HG02981 (cell line): ENCODE measurements at regions not wholly inside any gene's neighbourhood (a gene's known extent, or its start where the extent isn't known, plus 50 kb on each side); places are given as distances from the start of the nearest gene placed in this dataset.

Experiments used
- ATAC-seq: cut with Tn5 transposase; IDR thresholded peaks from one replicate; pipeline ENCODE4 v1.9.1; 2021; ENCODE audit warnings: mild to moderate bottlenecking, moderate library complexity; ENCODE audit not compliant: unreplicated experiment

- no peak for ATAC-seq
Measured at GRCh38 chr2:6054161-6054671, 362.0 kb downstream of the SOX11 start.

GRCh38 chr2:6060992-6061663 is 368.9 kb downstream of the SOX11 start:
- no peak for ATAC-seq

- no peak for ATAC-seq
Measured at GRCh38 chr2:6064757-6065156, 372.6 kb downstream of the SOX11 start.

DNA sequence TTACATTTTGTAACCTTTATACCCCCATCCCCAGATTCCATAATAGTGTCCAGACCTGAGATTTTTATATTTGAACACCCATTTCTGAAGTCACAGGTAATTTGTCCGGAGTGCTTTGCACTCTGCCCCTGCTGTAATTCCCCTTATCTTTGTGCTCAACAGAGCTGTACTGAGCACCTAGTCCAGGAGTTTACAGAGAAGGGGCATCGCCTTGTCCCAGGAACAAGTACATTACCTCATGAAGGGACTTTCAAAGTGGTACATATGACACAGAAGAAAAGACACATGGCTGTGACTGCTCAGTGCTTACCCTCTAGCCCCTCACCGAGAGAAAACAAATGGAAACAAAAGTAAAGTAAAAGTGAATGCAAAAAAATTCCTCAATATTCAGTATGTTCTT is 373.5 kb downstream of the SOX11 start:
- no peak for ATAC-seq

DNA sequence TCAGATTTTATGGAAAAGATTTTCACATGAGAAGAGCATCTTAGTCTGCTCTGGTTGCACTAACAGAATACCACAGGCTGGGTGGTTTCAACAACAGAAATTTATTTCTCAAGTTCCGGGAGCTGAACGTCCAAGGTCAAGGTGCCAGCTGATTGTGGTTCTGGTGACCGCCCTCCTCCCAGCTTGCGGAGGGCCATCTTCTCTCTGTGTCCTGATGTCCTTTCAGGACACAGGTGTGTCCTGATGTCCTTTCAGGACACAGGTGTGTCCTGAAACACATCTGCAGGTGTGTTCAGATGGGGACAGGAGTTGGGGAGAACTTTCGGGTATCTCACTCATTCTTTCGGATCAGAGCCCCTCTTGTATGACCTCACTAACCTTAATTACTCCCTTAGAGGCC is 374.9 kb downstream of the SOX11 start:
- ATAC-seq: no peak

GRCh38 chr2:6067806-6068205 is 375.6 kb downstream of the SOX11 start:
- no peak for ATAC-seq

- no peak for ATAC-seq
Measured at GRCh38 chr2:6068429-6068828, 376.2 kb downstream of the SOX11 start.

DNA sequence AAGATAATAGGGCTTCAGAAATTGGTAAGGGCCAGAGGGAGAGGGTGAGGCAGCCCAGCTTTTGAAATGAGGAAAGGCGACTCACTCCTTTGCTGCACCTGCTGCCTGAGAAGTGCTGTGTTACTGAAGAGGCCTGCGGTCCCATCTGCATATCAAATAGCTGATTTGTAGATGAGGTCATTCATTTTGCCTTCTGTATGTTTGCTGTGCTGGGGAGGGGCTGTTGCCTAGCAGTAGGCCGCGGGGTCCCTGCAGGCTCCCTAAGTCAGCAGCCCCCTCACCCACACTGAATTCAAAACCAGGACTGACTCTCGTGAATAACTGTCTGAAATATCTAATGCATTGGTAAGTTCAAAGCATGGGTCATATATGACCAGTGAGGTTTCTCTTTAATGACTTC is 377.2 kb downstream of the SOX11 start:
- ATAC-seq: no peak

DNA sequence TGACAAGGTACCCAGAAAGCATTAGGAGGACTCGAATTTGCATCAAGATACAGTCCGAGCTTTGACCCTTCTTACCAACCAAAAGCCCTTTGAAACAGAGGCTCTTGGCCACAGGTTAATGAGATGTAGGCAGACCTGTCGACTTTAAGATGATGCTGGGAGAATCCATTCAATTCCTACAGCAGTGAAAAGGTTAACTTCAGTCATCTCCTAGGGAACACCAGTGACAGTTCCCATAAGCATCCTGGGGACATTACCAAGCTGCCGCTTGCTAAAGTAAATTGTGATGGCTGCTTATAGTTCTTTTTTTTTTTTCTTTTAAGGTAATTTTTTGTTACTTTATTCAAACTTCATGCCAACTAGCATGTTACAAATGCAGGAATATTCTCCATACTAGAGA is 379.3 kb downstream of the SOX11 start:
- ATAC-seq: no peak

DNA sequence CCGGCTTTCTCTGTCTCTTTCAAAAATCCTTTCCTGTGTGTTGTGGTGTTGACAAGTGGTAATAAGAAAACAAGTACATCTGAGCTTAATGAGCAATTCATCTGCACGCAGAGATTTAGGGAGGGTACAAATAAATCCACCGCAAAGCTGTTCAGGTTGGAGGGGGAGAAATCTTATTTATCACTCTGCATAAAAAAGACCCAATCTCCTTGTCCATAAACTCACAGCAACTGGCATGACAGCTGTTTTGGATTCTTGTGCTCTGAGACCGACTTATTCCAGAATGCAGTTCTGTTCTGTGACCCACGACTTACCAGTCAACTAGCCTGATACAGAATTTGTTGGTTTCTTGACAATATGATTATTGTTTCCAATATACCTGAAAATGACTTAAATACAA is 380.1 kb downstream of the SOX11 start:
- ATAC-seq: no peak

- ATAC-seq: no peak
Measured at GRCh38 chr2:6072768-6073167, 380.6 kb downstream of the SOX11 start.

- ATAC-seq: no peak
Measured at GRCh38 chr2:6073191-6074088, 381.3 kb downstream of the SOX11 start.

DNA sequence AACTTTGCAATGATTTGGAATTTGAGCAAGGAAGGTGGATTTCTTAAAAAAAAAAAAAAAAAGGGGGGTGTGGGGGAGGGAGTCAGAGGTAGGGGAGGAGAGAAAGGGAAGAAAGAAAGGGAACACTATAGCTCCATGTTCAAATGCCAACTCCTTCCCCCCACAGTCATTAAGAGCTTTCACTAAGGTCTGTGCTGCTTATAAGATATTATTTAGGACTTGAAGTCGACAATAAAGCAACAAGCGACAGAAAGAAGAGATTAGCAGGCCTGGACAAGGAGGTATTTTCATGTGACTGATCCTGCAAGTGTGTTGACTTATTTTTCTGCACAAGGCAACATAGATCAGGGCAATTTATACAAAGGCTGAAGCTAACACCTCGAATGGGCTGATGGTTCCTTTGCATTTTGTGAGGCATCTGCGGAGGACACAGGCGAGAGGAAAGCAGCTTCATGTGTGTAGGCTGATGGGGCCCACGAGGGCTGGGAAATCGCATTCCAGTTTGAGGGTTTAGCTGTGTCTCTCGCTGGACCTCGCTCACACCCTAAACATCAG is 382.0 kb downstream of the SOX11 start:
- no peak for ATAC-seq

DNA sequence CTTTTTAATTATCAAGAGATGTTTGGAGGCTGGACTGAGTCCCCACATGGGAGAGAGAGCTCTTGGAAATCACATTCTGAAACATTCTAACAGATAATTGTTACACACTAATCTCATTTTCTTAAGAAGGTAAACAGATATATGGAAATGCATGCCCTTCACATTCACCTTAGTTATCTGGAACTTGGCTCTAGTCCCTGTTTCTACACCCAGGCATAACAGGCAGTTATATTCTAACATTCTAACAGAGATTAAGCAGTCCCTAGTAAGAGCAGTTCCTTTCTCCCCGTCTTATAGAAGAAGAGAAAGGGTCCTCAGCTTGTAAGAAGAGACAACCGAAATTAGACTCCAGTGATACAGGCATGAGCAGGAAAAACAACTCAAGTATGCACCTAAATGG is 385.4 kb downstream of the SOX11 start:
- ATAC-seq: no peak

GRCh38 chr2:6078414-6078813 is 386.2 kb downstream of the SOX11 start:
- no peak for ATAC-seq

- no peak for ATAC-seq
Measured at GRCh38 chr2:6079405-6079804, 387.2 kb downstream of the SOX11 start.

DNA sequence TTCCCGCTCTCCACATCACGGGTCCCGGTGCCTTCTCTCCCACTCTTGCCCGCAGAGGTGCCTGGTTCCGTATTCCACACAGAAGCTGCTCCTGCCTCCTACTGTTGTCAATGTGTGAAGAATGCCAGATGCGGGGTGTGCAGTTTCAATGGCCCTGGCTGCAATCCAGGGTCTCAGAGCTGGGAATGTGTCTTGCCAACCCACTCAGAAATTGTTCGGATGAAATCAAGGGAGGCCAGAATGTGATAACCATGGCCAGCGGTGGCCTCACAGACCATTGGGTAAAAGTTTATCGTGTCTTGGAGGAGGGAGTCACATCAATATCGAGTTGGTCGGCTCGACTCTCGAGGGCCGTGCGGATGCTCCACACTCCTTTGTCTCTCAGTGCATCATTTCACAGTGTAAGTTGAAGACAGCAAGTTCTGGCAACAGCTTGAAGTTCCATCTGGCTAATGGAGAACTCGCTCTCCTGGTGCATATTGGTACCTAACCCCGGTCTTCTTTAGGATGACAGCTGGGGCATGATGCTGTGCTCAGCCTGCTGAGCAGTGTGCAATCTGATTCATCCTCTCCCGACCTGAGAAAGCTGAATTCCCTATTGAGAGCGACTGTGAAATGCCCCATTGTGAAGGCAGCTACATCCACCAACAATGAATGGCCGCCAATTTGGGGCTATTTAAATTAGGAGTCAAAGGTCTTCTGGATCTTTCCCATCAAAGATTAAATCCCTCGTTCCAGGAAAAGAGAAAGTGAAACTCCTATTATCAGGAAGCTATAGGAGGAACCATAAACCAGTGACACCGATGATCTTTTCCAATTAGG is 389.0 kb downstream of the SOX11 start:
- no peak for ATAC-seq

DNA sequence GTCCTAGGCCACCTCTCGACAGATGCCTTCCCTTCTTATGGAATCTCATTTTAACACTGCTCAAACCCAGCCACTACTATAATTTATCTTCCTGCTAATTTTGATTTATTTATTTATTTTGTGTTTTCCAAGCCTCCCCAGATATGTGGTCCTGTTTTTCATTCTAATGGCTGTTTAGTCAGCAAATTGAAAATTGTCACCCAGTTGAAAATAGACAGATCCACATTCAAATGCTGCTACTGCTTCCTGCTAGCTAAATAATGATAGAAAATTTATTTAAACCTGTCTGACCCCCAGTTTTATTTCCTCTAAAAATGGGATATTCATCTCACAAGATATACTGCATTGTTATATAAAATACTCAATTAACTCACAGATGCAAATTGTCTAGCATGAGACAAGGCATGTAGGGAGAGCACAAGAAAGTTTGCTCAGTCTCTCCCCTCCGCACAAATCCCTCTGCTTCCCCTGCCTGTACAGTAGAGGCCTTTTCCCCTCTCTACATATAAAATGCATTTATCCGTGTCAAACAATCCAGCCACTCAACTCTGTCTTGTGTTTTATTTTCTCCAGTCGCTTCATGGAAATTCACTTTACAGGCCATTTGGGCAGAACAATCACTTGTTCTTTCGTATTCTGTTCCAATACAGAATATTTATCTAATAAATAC is 389.9 kb downstream of the SOX11 start:
- no peak for ATAC-seq

GRCh38 chr2:6082625-6083018 is 390.4 kb downstream of the SOX11 start:
- ATAC-seq: no peak

- no peak for ATAC-seq
Measured at GRCh38 chr2:6083136-6083535, 391.0 kb downstream of the SOX11 start.
